ENCODE measurements at regions not wholly inside any gene's neighbourhood (a gene's known extent, or its start where the extent isn't known, plus 50 kb on each side); places are given as distances from the start of the nearest gene placed in this dataset.
A peak's percentile ranks its signal among the peaks of the same experiment; 100 is the strongest.

GRCh38 chr21:15207635-15208370, 143.0 kb upstream of the NRIP1 start:
- H3K27ac ChIP-seq = no peak overlapping the region
- H3K4me1 ChIP-seq = no peaks in the 10 kb centered on the region
- no peak for TF ChIP-seq CTCF (IDR thresholded peaks at IDR 0.05)
- no peaks in the 10 kb centered on the region for H3K36me3 ChIP-seq
- no peaks in the 10 kb centered on the region for H3K27me3 ChIP-seq
- intact Hi-C loops (cut with DNase I) = no loop called here
- no peak for DNase-seq (ENCODE audit: low spot score in 2 of 2)
- no peak overlapping the region for H3K4me3 ChIP-seq
- H3K9me3 ChIP-seq = no peaks in the 10 kb centered on the region

GRCh38 chr21:15208786-15209185, 144.0 kb upstream of the NRIP1 start:
- no peak for DNase-seq (ENCODE audit: low spot score in 2 of 2)
- H3K4me3 ChIP-seq = no peak overlapping the region
- no peaks in the 10 kb centered on the region for H3K27me3 ChIP-seq
- no peak overlapping the region for H3K27ac ChIP-seq
- H3K9me3 ChIP-seq = no peaks in the 10 kb centered on the region
- intact Hi-C loops (cut with DNase I) = no loop called here
- H3K4me1 ChIP-seq = no peaks in the 10 kb centered on the region
- TF ChIP-seq CTCF (IDR thresholded peaks at IDR 0.05) = no peak
- H3K36me3 ChIP-seq = no peaks in the 10 kb centered on the region

GRCh38 chr21:15209224-15209623, 144.4 kb upstream of the NRIP1 start:
- Histone ChIP-seq H3K4me3 (no peak overlapping the region), H3K36me3 (no peaks in the 10 kb centered on the region), H3K27me3 (no peaks in the 10 kb centered on the region), H3K27ac (no peak overlapping the region), H3K4me1 (no peaks in the 10 kb centered on the region), H3K9me3 (no peaks in the 10 kb centered on the region)
- no peak for DNase-seq (ENCODE audit: low spot score in 2 of 2)
- no peak for TF ChIP-seq CTCF (IDR thresholded peaks at IDR 0.05)
- intact Hi-C loops (cut with DNase I) = no loop called here

GRCh38 chr21:15210235-15210678, 145.5 kb upstream of the NRIP1 start:
- no peaks in the 10 kb centered on the region for H3K27me3 ChIP-seq
- no peak for TF ChIP-seq CTCF (IDR thresholded peaks at IDR 0.05)
- no peak overlapping the region for H3K27ac ChIP-seq
- H3K4me3 ChIP-seq = no peak overlapping the region
- DNase-seq (ENCODE audit: low spot score in 2 of 2) = peak; percentile 10 to 71
- H3K9me3 ChIP-seq = no peaks in the 10 kb centered on the region
- intact Hi-C loops (cut with DNase I) = no loop called here
- no peaks in the 10 kb centered on the region for H3K4me1 ChIP-seq
- H3K36me3 ChIP-seq = no peaks in the 10 kb centered on the region

- H3K36me3 ChIP-seq = no peaks in the 10 kb centered on the region
- H3K9me3 ChIP-seq = no peaks in the 10 kb centered on the region
- no peak for TF ChIP-seq CTCF (IDR thresholded peaks at IDR 0.05)
- intact Hi-C loops (cut with DNase I) = no loop called here
- no peak for DNase-seq (ENCODE audit: low spot score in 2 of 2)
- H3K4me3 ChIP-seq = no peak overlapping the region
- H3K4me1 ChIP-seq = no peaks in the 10 kb centered on the region
- no peak overlapping the region for H3K27ac ChIP-seq
- no peaks in the 10 kb centered on the region for H3K27me3 ChIP-seq
Observed at GRCh38 chr21:15211491-15212133, 146.8 kb upstream of the NRIP1 start.
